Heart left ventricle (tissue), 16 donors: ENCODE measurements at regions not wholly inside any gene's neighbourhood (a gene's known extent, or its start where the extent isn't known, plus 50 kb on each side); places are given as distances from the start of the nearest gene placed in this dataset.

Experiments
- ATAC-seq, 4 donors: fragments of 200-7000 bp; cut with Tn5 transposase; one replicate each; pipeline ENCODE4 v1.9.1; 2020 to 2022; ENCODE audit warnings: moderate library complexity in 4 of 4, mild to moderate bottlenecking in 3 of 4, moderate number of reproducible peaks in 1 of 4
- DNase-seq, 5 donors: peaks; one replicate each; pipeline ENCODE4 v3.0.0-alpha.2; 2020
- H3K27ac ChIP-seq, 12 donors: fragments of 200-600 bp; sonication (generic) in 4 of 12; one replicate each; pipeline versions ENCODE4 v1.5.0 to v1.8.0; 2016 to 2022; ENCODE audit warnings: mild to moderate bottlenecking in 2 of 12
- H3K27me3 ChIP-seq, 9 donors: fragments of 200-600 bp; sonication (generic) in 2 of 9; one replicate each; pipeline versions ENCODE4 v1.5.1 to v1.8.0; 2016 to 2022; ENCODE audit warnings: mild to moderate bottlenecking in 3 of 9
- H3K36me3 ChIP-seq, 9 donors: fragments of 200-600 bp; sonication (generic) in 2 of 9; one replicate each; pipeline versions ENCODE4 v1.5.0 to v1.8.0; 2018 to 2022; ENCODE audit warnings: mild to moderate bottlenecking in 2 of 9
- H3K4me1 ChIP-seq, 12 donors: fragments of 200-600 bp; sonication (generic) in 4 of 12; one replicate each; pipeline versions ENCODE4 v1.5.0 to v1.8.0; 2016 to 2022; ENCODE audit warnings: mild to moderate bottlenecking in 3 of 12
- H3K4me3 ChIP-seq, 12 donors: fragments of 200-600 bp; sonication (generic) in 4 of 12; one replicate each; pipeline versions ENCODE4 v1.5.0 to v1.8.0; 2017 to 2022; ENCODE audit warnings: mild to moderate bottlenecking in 9 of 12, moderate library complexity in 4 of 12
- H3K9me3 ChIP-seq, 12 donors: fragments of 200-600 bp; sonication (generic) in 4 of 12; one replicate each; pipeline versions ENCODE4 v1.5.0 to v1.8.0; 2016 to 2022; ENCODE audit warnings: mild to moderate bottlenecking in 1 of 12
- POLR2A ChIP-seq, 2 donors: fragments of 450-650 bp; IDR thresholded peaks; one replicate each; pipeline ENCODE4 v1.6.1; 2017; ENCODE audit warnings: antibody characterized with exemption in 2 of 2, mild to moderate bottlenecking in 2 of 2, moderate library complexity in 2 of 2
- WGBS, 4 donors: extraction: QIAGEN DNeasy Blood & Tissue Kit in 2 of 4; methylation state at CpG; one replicate each; pipeline versions ENCODE4 v1.1.5 to v1.1.7; 2013 to 2018; 5-methylcytosine and 5-hydroxymethylcytosine counted together
- intact Hi-C, 10 donors: fragments of 100-400 bp; cut with DNase I; formaldehyde crosslinking; loops; one replicate each; pipeline versions ENCODE4 v1.11.1 to v1.14.2; 2022
- TF ChIP-seq, protein P1 (sequence below), 12 donors: fragments of 200-600 bp; sonication (generic) in 4 of 12; IDR thresholded peaks; one replicate each; pipeline versions ENCODE4 v1.5.0 to v1.8.0; 2018 to 2022; ENCODE audit warnings: antibody characterized with exemption in 12 of 12, mild to moderate bottlenecking in 5 of 12
- donor health status: ischemic (EF 13 %, LVEDD 7.1; RV severe dilation, severe dysfunction).
- donor health status: healthy with polysubstance abuse.
- donor health status: DM: no; HTN: yes; CAD: no.
- donor health status: DM: no; HTN: no; CAD: no.
- donor health status: ischemic (EF 25% LVEDD 6.9; RV normal size, moderate dysfunction).
- donor health status: ischemic (EF 25% LVEDD 5.7; RV mildly dilated, moderate dysfunction).
- donor health status: healthy.
- donor health status: DM: yes; HTN: yes; CAD: no.
- donor health status: ischemic (EF 35%, LVEDD 5.7; RV mildly dilated, moderate dysfunction).
- donor health status: nonischemic (EF 11% LVEDD 7.7; RV severe dilation, severe dysfunction).
- donor health status: DM: yes; HTN: yes; CAD: no.
- donor health status: PGD.
- donor health status: ischemic (EF 29% LVEDD 5.4; RV normal size, mild dysfunction).
- donor health status: nonischemic (EF 23%, LVEDD 6.1; RV moderate dilation, normal function).

DNA sequence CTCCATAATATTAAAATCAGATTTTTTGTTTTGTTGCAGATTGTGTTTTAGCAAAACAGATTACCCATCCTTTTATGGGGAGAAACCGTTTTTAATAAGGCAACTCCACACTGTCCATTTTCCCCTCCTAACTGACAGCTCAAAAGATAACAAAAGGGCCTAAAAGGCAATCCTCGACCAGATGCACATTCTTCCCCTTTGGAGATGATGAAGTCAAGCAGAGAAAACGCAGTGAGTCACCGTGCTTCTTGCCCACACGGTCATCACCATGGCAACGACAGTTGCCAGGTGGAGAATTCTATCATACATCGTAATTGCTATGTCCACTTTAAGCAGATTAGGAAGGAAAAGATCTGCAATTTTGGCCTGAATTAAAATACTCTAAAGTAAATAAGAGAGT, 96.4 kb downstream of the DIRAS2 start:
- Histone ChIP-seq H3K36me3 (no peaks in the 10 kb centered on the region), H3K4me3 (no peak overlapping the region), H3K27ac (no peak overlapping the region), H3K4me1 (no peaks in the 10 kb centered on the region), H3K27me3 (peaks cover 0 to 3% (median 0%) of the 10 kb centered on the region in 9 donors), H3K9me3 (peaks cover 0 to 25% (median 2%) of the 10 kb centered on the region in 12 donors)
- TF ChIP-seq, protein P1, sequence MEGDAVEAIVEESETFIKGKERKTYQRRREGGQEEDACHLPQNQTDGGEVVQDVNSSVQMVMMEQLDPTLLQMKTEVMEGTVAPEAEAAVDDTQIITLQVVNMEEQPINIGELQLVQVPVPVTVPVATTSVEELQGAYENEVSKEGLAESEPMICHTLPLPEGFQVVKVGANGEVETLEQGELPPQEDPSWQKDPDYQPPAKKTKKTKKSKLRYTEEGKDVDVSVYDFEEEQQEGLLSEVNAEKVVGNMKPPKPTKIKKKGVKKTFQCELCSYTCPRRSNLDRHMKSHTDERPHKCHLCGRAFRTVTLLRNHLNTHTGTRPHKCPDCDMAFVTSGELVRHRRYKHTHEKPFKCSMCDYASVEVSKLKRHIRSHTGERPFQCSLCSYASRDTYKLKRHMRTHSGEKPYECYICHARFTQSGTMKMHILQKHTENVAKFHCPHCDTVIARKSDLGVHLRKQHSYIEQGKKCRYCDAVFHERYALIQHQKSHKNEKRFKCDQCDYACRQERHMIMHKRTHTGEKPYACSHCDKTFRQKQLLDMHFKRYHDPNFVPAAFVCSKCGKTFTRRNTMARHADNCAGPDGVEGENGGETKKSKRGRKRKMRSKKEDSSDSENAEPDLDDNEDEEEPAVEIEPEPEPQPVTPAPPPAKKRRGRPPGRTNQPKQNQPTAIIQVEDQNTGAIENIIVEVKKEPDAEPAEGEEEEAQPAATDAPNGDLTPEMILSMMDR (IDR thresholded peaks at IDR 0.05): no peak
- no peak for TF ChIP-seq POLR2A (IDR thresholded peaks at IDR 0.05)
- 16 to 34% (median 20%) methylated on average over 7 of the region's 7 CpGs for whole genome bisulfite sequencing, 4 donors
- no peak for DNase-seq
- no peak for ATAC-seq
- intact Hi-C loops: no loop called here

DNA sequence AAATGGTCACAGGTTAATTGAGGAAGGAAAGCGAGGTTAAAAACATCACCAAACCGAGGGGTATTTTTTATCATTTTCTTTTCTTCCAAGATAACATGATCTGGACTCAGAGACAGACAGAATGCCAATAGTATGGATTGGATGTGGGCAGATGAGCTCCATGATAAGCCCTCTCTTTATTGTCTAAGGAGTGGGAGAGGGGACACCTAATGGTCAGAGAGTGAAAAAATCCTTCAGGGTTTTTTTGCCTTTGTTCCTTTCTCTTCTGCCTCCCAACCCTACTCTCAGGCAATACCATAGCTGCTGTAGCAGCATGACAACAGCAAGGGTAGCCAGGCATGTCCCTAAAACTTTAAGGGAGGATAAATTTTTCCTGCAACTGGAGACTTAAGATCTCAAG, 94.7 kb downstream of the DIRAS2 start:
- intact Hi-C loops: no loop called here
- 78 to 89% (median 82%) methylated on average over 2 of the region's 2 CpGs for WGBS, 4 donors
- ATAC-seq: no peak

DNA sequence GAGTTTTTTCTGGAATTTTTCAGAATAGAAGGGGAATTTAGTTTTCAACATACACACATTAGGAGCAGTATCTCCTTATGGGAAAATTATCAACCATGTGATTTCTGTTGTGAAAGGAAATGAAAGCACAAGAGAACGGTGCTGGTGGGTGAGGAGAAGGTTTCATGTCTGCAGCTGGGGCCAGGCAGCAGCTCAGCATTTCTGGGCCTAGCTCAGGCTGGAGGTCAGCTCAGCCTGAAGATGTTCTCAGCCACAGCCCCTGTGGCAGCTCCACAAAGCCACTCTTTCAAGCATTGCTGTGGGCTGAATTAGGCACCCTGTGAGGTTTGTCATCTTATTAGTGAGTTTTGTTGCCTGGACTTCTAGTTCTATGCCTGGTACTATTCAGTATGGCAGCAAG, 90.3 kb downstream of the DIRAS2 start:
- Histone ChIP-seq H3K36me3 (no peaks in the 10 kb centered on the region), H3K9me3 (peaks cover 0 to 23% (median 2%) of the 10 kb centered on the region in 12 donors), H3K4me3 (no peak overlapping the region), H3K27ac (no peak overlapping the region), H3K27me3 (peaks cover 0 to 3% (median 0%) of the 10 kb centered on the region in 9 donors), H3K4me1 (no peaks in the 10 kb centered on the region)
- WGBS, 4 donors: 36 to 62% (median 47%) methylated on average over 1 of the region's 1 CpG
- intact Hi-C loops: no loop called here
- ATAC-seq: no peak
- DNase-seq: no peak
- TF ChIP-seq POLR2A (IDR thresholded peaks at IDR 0.05): no peak
- TF ChIP-seq, protein P1 (IDR thresholded peaks at IDR 0.05): no peak

More for the DNA sequence above, 94.7 kb downstream of the DIRAS2 start:
- Histone ChIP-seq H3K4me1 (no peaks in the 10 kb centered on the region), H3K9me3 (peaks cover 0 to 25% (median 2%) of the 10 kb centered on the region in 12 donors), H3K36me3 (no peaks in the 10 kb centered on the region), H3K4me3 (no peak overlapping the region), H3K27ac (no peak overlapping the region), H3K27me3 (peaks cover 0 to 3% (median 0%) of the 10 kb centered on the region in 9 donors)
- DNase-seq: no peak
- TF ChIP-seq, protein P1 (IDR thresholded peaks at IDR 0.05): no peak
- no peak for TF ChIP-seq POLR2A (IDR thresholded peaks at IDR 0.05)

DNA sequence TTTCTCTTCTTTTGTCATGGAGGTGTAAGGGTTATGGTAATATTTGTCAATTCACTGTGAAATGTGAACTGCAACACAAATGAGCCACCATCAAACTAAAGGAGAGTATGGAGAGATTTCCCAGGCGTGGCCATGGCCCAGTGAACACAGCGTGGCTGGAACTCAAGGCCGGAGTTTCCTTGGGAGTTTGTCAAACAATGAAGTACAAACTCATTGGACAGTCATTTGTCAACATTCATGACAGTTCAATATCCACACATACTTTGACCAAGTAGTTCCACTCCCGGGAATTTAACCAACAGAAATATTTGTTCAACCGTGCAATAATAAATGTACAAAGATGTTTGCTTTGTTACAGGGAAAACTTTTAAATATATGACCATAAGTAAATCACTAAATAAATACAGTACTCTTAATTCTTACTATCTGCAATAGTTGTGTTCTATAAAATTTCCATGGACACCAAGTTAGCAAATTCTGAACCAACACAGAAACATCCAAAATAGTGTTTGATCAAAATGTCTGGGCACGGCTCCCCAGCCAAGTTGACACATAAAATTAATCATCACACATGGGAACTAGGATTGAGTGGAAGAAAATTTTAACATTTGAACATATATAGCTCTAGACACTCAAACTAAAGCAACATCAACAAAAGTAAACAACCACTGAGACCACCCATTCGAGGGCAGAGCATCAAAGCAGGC, 87.1 kb downstream of the DIRAS2 start:
- H3K4me1 ChIP-seq: no peaks in the 10 kb centered on the region
- no peaks in the 10 kb centered on the region for H3K36me3 ChIP-seq
- DNase-seq (no peak), ATAC-seq (no peak)
- intact Hi-C loops: no loop called here
- H3K9me3 ChIP-seq: no peaks in the 10 kb centered on the region
- WGBS, 4 donors: 84 to 87% (median 85%) methylated on average over 7 of the region's 7 CpGs
- H3K27me3 ChIP-seq: no peaks in the 10 kb centered on the region
- H3K4me3 ChIP-seq: no peak overlapping the region
- H3K27ac ChIP-seq: no peak overlapping the region
- TF ChIP-seq, protein P1 (IDR thresholded peaks at IDR 0.05): no peak
- TF ChIP-seq POLR2A (IDR thresholded peaks at IDR 0.05): no peak
